ENCODE measurements at regions not wholly inside any gene's neighbourhood (a gene's known extent, or its start where the extent isn't known, plus 50 kb on each side); places are given as distances from the start of the nearest gene placed in this dataset.

DNA sequence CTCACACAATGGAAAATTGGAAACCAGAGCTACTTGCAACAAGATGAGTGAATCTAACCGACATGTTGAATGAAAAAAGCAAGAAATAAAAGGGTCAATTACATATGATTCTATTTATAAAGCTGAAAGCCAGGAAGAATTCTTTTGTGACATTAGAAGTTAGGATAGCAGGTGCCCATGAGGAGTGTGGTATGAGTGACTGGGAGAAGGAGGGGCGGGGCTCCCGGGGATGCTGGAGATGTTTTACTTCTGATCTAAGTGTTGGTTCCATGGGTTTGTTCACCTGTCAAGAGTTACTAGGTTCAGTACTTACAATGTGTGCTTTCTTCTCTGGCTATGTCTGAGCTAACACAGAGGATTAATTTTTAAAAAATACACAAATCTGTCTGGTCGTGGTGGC lies 60.8 kb downstream of the NSMCE3 start:
- no peak overlapping the region for H3K27ac Mint-ChIP-seq
- ATAC-seq (no peak), DNase-seq (no peak)
- no peaks in the 10 kb centered on the region for H3K9me3 Mint-ChIP-seq (ENCODE audit: insufficient read depth)
- ChIA-PET CTCF (interaction anchor here (1.1 kb wide), 1 partner anchor 50 kb away, joined by 3 read pairs; no protein-coding TSS in a partner anchor), POLR2A (no interaction called here)
- H3K4me3 Mint-ChIP-seq = no peak overlapping the region
- H3K36me3 Mint-ChIP-seq (ENCODE audit: low read depth) = no peaks in the 10 kb centered on the region
- peaks cover 17% of the 10 kb centered on the region for H3K27me3 Mint-ChIP-seq (ENCODE audit: low read depth)
- peaks cover 7% of the 10 kb centered on the region for H3K4me1 Mint-ChIP-seq (ENCODE audit: low read depth)

DNA sequence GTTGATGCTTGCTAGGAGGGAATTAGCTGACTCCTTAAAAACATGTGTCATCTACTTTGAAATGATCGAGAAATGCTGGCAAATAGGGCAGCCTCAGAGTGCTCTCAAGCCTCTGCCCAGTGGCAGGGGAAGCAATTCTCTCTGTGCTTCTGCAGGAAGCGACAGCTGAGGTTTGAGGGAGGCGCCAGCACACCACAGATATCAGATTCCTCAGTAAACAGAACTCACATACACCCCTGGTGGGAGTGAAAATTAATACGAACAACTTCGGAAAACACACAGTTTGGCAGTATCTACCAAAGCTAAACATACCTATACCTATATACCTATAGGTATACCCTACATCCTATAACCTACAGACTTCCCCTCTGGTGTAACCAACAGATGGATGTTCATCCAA lies 61.3 kb downstream of the NSMCE3 start:
- H3K27ac Mint-ChIP-seq = no peak overlapping the region
- ChIA-PET POLR2A (no interaction called here), CTCF (interaction anchor here (1.1 kb wide), 1 partner anchor 49 kb away, joined by 3 read pairs; no protein-coding TSS in a partner anchor)
- no peak overlapping the region for H3K4me3 Mint-ChIP-seq
- H3K9me3 Mint-ChIP-seq (ENCODE audit: insufficient read depth) = no peaks in the 10 kb centered on the region
- H3K4me1 Mint-ChIP-seq (ENCODE audit: low read depth) = peaks cover 7% of the 10 kb centered on the region
- H3K36me3 Mint-ChIP-seq (ENCODE audit: low read depth) = no peaks in the 10 kb centered on the region
- DNase-seq = no peak
- no peak for ATAC-seq
- peaks cover 19% of the 10 kb centered on the region for H3K27me3 Mint-ChIP-seq (ENCODE audit: low read depth)

DNA sequence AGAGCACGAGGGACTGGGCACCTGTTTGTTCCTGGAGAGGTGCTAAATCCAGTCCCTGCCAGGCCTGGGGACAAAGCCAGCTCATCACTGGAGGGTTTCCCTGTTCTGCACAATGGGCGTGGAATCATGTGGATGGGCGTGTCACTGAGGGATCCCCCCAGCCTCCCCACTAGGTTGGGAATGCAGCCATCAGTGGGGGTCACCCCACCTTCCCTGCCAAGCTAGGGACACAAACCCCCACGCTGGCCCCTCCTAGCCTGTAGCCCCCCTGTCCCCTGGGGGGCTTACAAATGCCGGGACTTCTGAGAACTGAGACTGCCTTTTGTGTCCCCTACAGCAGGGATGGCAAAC lies 61.9 kb downstream of the NSMCE3 start:
- Mint-ChIP-seq H3K27me3 (ENCODE audit: low read depth) (peaks cover 19% of the 10 kb centered on the region), H3K9me3 (ENCODE audit: insufficient read depth) (no peaks in the 10 kb centered on the region), H3K4me3 (no peak overlapping the region), H3K27ac (no peak overlapping the region), H3K36me3 (ENCODE audit: low read depth) (no peaks in the 10 kb centered on the region), H3K4me1 (ENCODE audit: low read depth) (peaks cover 7% of the 10 kb centered on the region)
- ChIA-PET CTCF (no interaction called here), POLR2A (no interaction called here)
- DNase-seq (no peak), ATAC-seq (no peak)

DNA sequence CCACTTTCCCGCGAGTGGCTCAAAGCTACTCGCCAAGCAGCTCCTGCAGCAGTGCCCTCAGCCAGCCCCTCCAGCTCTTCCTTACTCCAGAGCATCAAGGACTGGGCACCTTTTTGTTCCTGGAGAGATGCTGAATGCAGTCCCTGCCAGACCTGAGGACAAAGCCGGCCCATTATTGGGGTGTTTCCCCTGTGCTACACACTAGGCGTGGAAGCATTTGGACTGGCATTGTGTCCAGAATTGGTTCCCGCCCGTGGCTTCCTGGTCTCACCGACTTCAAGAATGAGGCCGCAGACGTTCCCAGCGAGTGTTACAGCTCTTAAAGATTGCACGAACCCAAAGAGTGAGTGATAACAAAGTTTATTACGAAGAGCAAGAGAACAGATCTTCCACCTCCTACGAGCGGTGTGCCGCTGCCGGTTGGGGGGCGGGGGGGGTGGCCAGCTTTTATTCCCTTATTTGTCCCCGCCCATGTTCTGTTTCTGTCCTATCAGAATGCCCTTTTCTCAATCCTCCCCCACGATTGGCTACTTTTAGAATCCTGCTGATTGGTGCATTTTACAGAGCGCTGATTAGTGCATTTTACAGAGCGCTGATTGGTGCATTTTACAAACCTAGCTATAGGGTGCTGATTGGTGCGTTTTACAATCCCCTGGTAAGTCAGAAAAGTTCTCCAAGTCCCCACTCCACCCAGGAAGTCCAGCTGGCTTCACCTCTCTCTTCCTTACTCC lies 62.4 kb downstream of the NSMCE3 start:
- no peaks in the 10 kb centered on the region for H3K9me3 Mint-ChIP-seq (ENCODE audit: insufficient read depth)
- H3K4me1 Mint-ChIP-seq (ENCODE audit: low read depth) = peaks cover 2% of the 10 kb centered on the region
- no peak overlapping the region for H3K27ac Mint-ChIP-seq
- DNase-seq = no peak
- H3K4me3 Mint-ChIP-seq = no peak overlapping the region
- H3K27me3 Mint-ChIP-seq (ENCODE audit: low read depth) = peaks cover 17% of the 10 kb centered on the region
- no peaks in the 10 kb centered on the region for H3K36me3 Mint-ChIP-seq (ENCODE audit: low read depth)
- CTCF ChIA-PET = no interaction called here
- POLR2A ChIA-PET = no interaction called here
- no peak for ATAC-seq

DNA sequence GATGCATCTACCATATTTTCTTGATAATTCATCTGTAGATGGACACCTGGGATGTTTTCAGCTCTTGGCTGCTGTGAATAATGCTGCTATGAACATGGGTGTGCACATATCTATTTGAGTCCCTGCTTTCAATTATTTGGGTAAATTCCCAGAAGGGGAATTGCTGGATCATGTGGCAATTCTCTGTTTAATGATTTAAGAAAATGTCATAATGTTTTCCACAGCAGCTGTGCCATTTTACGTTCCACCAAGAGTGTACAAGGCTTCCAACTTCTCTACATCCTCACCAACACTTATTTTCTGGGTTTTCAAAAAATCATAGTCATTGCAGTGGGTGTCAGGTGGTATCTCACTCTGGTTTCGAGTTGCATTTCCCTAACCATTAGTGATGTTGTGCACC lies 64.4 kb downstream of the NSMCE3 start:
- DNase-seq (no peak), ATAC-seq (no peak)
- ChIA-PET POLR2A (no interaction called here), CTCF (no interaction called here)
- Mint-ChIP-seq H3K36me3 (ENCODE audit: low read depth) (no peaks in the 10 kb centered on the region), H3K27me3 (ENCODE audit: low read depth) (peaks cover 19% of the 10 kb centered on the region), H3K9me3 (ENCODE audit: insufficient read depth) (no peaks in the 10 kb centered on the region), H3K4me3 (no peak overlapping the region), H3K4me1 (ENCODE audit: low read depth) (no peaks in the 10 kb centered on the region), H3K27ac (no peak overlapping the region)

DNA sequence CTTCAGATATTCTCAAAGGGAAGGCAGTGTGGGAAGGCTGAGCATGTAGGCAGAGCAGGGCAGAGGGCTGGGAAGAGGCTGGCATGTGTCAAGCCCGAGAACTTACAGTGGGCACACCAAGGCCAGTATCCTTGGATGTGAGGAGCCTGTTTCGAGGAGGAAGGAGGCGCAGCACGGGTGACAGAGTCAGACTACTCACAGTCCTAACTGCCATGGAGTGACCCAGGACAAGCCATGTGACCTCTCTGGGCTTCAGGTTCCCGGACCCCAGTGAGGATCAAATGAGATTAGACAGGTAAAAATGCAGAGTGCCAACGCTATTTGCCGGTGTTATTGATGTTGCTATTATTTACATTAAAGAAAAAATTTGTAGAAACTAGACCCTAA lies 65.3 kb downstream of the NSMCE3 start:
- Mint-ChIP-seq H3K4me1 (ENCODE audit: low read depth) (no peaks in the 10 kb centered on the region), H3K27me3 (ENCODE audit: low read depth) (peaks cover 19% of the 10 kb centered on the region), H3K9me3 (ENCODE audit: insufficient read depth) (no peaks in the 10 kb centered on the region), H3K4me3 (no peak overlapping the region), H3K27ac (no peak overlapping the region), H3K36me3 (ENCODE audit: low read depth) (no peaks in the 10 kb centered on the region)
- ChIA-PET POLR2A (no interaction called here), CTCF (no interaction called here)
- DNase-seq (no peak), ATAC-seq (no peak)

DNA sequence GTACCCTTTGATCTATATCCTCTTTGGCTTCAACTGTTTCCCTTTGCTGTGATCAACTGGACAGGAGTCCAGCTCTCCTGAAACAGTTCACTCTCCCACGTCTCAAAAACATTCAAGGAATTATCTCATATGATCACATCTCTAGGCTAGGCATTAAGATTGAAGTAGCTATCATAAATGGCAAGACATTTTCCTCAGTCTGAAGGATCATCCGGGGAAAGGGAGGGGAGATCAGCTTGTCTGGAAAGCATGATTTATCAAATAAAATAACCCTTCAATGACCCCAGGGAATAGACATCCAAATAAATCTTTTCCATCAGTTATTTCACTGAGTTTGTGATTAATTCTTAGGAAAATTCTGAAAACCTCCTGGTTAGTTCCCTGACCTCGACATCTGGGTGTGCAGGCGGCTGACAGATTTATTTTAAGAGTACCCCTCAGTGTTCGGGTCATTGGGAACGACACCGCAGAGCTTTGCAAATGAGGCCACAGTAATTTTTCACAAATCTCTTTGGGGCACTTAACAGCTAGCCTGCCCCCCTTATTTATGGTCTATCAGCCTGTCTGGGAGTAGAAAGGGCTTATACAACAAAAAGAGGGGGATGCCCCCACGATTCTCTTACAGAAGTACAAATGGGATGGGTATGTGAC lies 65.8 kb downstream of the NSMCE3 start:
- H3K4me3 Mint-ChIP-seq = no peak overlapping the region
- ATAC-seq (no peak), DNase-seq (no peak)
- no peak overlapping the region for H3K27ac Mint-ChIP-seq
- H3K36me3 Mint-ChIP-seq (ENCODE audit: low read depth) = no peaks in the 10 kb centered on the region
- peaks cover 19% of the 10 kb centered on the region for H3K27me3 Mint-ChIP-seq (ENCODE audit: low read depth)
- ChIA-PET POLR2A (no interaction called here), CTCF (no interaction called here)
- H3K9me3 Mint-ChIP-seq (ENCODE audit: insufficient read depth) = no peaks in the 10 kb centered on the region
- H3K4me1 Mint-ChIP-seq (ENCODE audit: low read depth) = no peaks in the 10 kb centered on the region

DNA sequence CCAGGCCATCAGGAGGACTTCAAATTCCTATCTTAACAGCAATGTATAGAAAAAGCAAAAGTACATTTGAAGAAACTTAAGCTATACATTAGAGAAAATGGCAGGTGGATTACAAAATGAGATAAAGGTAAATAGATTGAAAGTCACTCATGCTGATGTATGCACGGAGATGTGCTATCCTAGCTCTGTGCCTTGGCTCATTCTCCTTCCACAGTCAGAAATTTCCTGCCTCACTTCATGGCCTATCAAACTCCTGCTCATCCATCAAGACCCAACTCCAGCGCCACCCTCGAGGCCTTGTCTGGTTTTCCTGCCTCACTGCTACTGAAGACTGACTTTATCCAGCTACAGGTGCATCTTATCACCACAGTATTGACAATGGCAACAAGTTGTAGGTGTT lies 72.9 kb downstream of the NSMCE3 start:
- no peaks in the 10 kb centered on the region for H3K9me3 Mint-ChIP-seq (ENCODE audit: insufficient read depth)
- no peak for DNase-seq
- no peaks in the 10 kb centered on the region for H3K36me3 Mint-ChIP-seq (ENCODE audit: low read depth)
- ChIA-PET POLR2A (no interaction called here), CTCF (no interaction called here)
- ATAC-seq = no peak
- no peak overlapping the region for H3K27ac Mint-ChIP-seq
- H3K4me3 Mint-ChIP-seq = no peak overlapping the region
- no peaks in the 10 kb centered on the region for H3K4me1 Mint-ChIP-seq (ENCODE audit: low read depth)
- peaks cover 14% of the 10 kb centered on the region for H3K27me3 Mint-ChIP-seq (ENCODE audit: low read depth)

DNA sequence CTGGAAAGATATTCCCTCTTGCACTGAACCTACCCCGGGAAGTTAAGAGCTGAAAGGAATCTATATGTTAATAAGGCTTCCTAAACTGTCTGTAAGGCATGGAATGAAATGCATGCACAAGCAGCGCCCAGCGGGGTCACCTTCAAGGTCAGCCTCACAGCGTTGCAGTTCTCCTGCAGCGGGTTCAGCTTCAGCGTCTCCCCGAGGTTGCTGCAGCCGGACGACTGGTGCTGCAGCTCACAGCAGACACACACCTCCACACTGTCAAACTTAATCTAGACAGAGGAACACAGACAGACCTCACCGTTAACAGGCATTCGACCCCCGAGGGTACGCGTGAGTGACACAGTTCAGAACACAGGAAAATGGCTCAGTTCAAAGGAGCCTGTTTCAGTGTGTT lies 73.3 kb downstream of the NSMCE3 start:
- CTCF ChIA-PET = no interaction called here
- POLR2A ChIA-PET = no interaction called here
- DNase-seq (no peak), ATAC-seq (no peak)
- Mint-ChIP-seq H3K4me1 (ENCODE audit: low read depth) (no peaks in the 10 kb centered on the region), H3K27me3 (ENCODE audit: low read depth) (peaks cover 15% of the 10 kb centered on the region), H3K9me3 (ENCODE audit: insufficient read depth) (no peaks in the 10 kb centered on the region), H3K27ac (no peak overlapping the region), H3K4me3 (no peak overlapping the region), H3K36me3 (ENCODE audit: low read depth) (no peaks in the 10 kb centered on the region)

DNA sequence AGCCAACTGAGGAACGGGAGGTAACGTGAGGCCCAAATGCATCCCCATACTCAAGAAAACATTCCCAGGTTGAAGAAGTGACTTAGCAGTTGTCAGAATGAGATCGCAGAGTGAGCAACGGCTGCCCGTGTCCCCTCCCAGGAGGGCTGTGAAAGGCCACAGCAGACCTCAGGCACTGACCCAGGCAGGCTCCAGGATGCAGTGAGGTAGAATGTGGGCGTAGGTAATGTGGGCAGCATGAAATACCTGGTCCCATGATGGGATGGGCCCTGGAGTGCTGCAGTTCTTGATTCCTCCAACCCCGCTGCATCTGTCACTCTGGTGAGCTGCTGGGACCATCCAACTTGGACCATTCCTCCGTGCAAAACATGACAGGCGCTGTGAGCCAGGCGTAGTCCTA lies 74.8 kb downstream of the NSMCE3 start:
- Mint-ChIP-seq H3K4me3 (no peak overlapping the region), H3K9me3 (ENCODE audit: insufficient read depth) (no peaks in the 10 kb centered on the region), H3K27ac (no peak overlapping the region), H3K36me3 (ENCODE audit: low read depth) (no peaks in the 10 kb centered on the region), H3K4me1 (ENCODE audit: low read depth) (no peaks in the 10 kb centered on the region), H3K27me3 (ENCODE audit: low read depth) (peaks cover 14% of the 10 kb centered on the region)
- ChIA-PET POLR2A (no interaction called here), CTCF (no interaction called here)
- DNase-seq = no peak
- ATAC-seq = no peak

DNA sequence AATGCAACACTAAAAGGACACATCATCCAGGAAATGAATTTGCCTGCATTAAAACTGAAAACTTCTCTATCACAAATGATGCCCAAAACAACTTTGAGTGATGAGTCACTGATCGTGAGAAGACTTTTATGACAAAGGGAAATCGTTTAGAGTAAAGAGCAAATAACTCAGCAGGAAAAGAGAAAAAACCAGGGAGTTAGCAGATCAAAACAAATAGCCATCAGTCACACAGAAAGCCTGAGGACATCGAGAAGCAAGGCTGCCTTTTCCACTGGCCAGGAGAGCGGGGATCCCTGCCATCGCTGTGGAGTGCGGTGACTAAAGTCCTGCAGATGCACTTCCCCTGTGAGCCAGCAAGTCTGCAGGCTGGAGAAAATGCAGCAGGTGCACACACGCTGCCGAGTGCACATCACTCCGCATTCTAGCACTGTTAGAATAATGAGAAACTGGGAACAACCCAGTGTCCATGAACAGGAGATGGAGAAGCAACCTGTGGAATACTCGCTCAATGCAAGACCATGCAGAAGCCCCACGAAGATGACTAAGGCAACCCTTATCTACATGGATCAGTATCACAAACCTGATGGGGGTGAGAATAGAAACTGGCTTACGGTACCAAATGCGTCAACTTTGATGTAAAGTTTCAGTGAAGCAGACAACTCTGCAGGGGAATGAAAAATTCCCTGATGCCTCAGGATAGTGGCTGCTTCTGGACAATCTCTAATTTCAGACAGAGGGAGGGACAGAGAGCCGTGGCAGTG lies 86.4 kb downstream of the NSMCE3 start:
- ATAC-seq = no peak
- no peaks in the 10 kb centered on the region for H3K36me3 Mint-ChIP-seq (ENCODE audit: low read depth)
- H3K4me3 Mint-ChIP-seq = no peak overlapping the region
- no peak overlapping the region for H3K27ac Mint-ChIP-seq
- POLR2A ChIA-PET = no interaction called here
- no peak for DNase-seq
- H3K27me3 Mint-ChIP-seq (ENCODE audit: low read depth) = peaks cover 11% of the 10 kb centered on the region
- no peaks in the 10 kb centered on the region for H3K9me3 Mint-ChIP-seq (ENCODE audit: insufficient read depth)
- no peaks in the 10 kb centered on the region for H3K4me1 Mint-ChIP-seq (ENCODE audit: low read depth)
- CTCF ChIA-PET = no interaction called here

DNA sequence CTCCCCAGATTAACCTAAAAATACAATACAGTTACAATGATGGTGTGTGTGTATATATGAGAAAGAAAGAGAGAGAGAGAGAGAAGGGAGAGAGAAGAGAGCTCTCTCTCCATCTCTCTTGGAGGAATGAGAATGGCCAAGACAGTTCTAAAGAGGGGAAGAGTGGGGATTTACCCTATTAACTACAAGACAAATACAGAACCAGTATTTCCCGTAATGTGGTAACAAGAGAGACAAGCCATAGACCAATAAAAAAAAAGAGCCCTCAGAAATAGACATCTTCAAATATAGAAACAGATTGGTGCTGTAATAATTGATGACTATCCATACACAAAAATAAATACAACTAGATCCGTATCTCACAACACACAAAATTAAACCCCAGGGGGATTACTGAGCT lies 87.0 kb downstream of the NSMCE3 start:
- POLR2A ChIA-PET = no interaction called here
- no peak overlapping the region for H3K27ac Mint-ChIP-seq
- H3K4me3 Mint-ChIP-seq = no peak overlapping the region
- no peaks in the 10 kb centered on the region for H3K36me3 Mint-ChIP-seq (ENCODE audit: low read depth)
- no peak for ATAC-seq
- H3K27me3 Mint-ChIP-seq (ENCODE audit: low read depth) = peaks cover 13% of the 10 kb centered on the region
- H3K4me1 Mint-ChIP-seq (ENCODE audit: low read depth) = no peaks in the 10 kb centered on the region
- DNase-seq = no peak
- CTCF ChIA-PET = no interaction called here
- H3K9me3 Mint-ChIP-seq (ENCODE audit: insufficient read depth) = no peaks in the 10 kb centered on the region

Measured in activated CD8-positive, alpha-beta T cell treated with anti-CD3 and anti-CD28 coated beads, Interleukin-2, amount 10 ng/mL, durations not matched to agents 7 days and 5 days (primary cell).